MM.1S (cell line): ENCODE measurements at regions not wholly inside any gene's neighbourhood (a gene's known extent, or its start where the extent isn't known, plus 50 kb on each side); places are given as distances from the start of the nearest gene placed in this dataset.

Experiments used
- EZH2 ChIP-seq: fragments of 300-600 bp; sonication (generic); optimal IDR thresholded peaks from 2 replicates; pipeline ENCODE3; 2017; ENCODE audit warnings: low read depth, mild to moderate bottlenecking, antibody characterized with exemption, low read length, mixed read lengths
- TF ChIP-seq, protein P1 (sequence below): fragments of 300-600 bp; sonication (generic); IDR thresholded peaks from 2 replicates; pipeline ENCODE4 v1.5.1; 2016; ENCODE audit warnings: antibody characterized with exemption, low read length, mixed read lengths

DNA sequence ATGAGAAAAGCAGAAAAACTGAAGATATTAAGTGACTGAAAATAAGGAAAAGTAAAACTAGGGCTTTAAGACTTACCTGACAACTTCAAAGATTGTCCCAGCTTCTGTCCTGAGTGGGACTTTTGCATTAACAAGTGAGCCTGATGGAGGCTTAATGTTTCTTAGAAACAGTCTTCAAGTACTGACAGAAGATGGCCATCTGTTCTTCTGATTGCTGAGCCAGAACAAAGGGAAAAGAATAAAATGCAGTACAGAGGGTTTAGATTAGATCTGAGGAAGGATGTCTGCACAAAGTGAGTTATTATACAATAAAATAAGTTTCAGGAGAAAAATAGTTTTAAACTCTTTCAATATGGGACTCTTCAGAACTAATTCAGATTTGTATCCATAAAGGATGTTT is 500.7 kb downstream of the CETN3 start:
- TF ChIP-seq, protein P1, sequence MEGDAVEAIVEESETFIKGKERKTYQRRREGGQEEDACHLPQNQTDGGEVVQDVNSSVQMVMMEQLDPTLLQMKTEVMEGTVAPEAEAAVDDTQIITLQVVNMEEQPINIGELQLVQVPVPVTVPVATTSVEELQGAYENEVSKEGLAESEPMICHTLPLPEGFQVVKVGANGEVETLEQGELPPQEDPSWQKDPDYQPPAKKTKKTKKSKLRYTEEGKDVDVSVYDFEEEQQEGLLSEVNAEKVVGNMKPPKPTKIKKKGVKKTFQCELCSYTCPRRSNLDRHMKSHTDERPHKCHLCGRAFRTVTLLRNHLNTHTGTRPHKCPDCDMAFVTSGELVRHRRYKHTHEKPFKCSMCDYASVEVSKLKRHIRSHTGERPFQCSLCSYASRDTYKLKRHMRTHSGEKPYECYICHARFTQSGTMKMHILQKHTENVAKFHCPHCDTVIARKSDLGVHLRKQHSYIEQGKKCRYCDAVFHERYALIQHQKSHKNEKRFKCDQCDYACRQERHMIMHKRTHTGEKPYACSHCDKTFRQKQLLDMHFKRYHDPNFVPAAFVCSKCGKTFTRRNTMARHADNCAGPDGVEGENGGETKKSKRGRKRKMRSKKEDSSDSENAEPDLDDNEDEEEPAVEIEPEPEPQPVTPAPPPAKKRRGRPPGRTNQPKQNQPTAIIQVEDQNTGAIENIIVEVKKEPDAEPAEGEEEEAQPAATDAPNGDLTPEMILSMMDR = no peak
- TF ChIP-seq EZH2 = no peak
